ENCODE measurements at regions not wholly inside any gene's neighbourhood (a gene's known extent, or its start where the extent isn't known, plus 50 kb on each side); places are given as distances from the start of the nearest gene placed in this dataset.

GRCh38 chr3:44026220-44026865 lies 215.3 kb upstream of the TOPAZ1 start:
- in situ Hi-C loops (cut with MboI; ENCODE audit: low sequenced_read_pairs, unreplicated experiment), result no loop called here
- no peak for DNase-seq (ENCODE audit: low spot score)
- no peak for TF ChIP-seq CTCF (IDR thresholded peaks at IDR 0.05; ENCODE audit: borderline replicate concordance, control extremely low read depth, extremely low read depth, insufficient read depth, missing control alignments)

- no peak for DNase-seq (ENCODE audit: low spot score)
- in situ Hi-C loops (cut with MboI; ENCODE audit: low sequenced_read_pairs, unreplicated experiment), result no loop called here
- no peak for TF ChIP-seq CTCF (IDR thresholded peaks at IDR 0.05; ENCODE audit: borderline replicate concordance, control extremely low read depth, extremely low read depth, insufficient read depth, missing control alignments)
Measured at GRCh38 chr3:44029100-44029499, 212.6 kb upstream of the TOPAZ1 start.

GRCh38 chr3:44030285-44030684 lies 211.4 kb upstream of the TOPAZ1 start:
- in situ Hi-C loops (cut with MboI; ENCODE audit: low sequenced_read_pairs, unreplicated experiment), result no loop called here
- TF ChIP-seq CTCF (IDR thresholded peaks at IDR 0.05; ENCODE audit: borderline replicate concordance, control extremely low read depth, extremely low read depth, insufficient read depth, missing control alignments), result no peak
- no peak for DNase-seq (ENCODE audit: low spot score)

- no peak for TF ChIP-seq CTCF (IDR thresholded peaks at IDR 0.05; ENCODE audit: borderline replicate concordance, control extremely low read depth, extremely low read depth, insufficient read depth, missing control alignments)
- in situ Hi-C loops (cut with MboI; ENCODE audit: low sequenced_read_pairs, unreplicated experiment), result no loop called here
- DNase-seq (ENCODE audit: low spot score), result no peak
Measured at GRCh38 chr3:44030687-44031305, 210.9 kb upstream of the TOPAZ1 start.

GRCh38 chr3:44031387-44032380 lies 210.0 kb upstream of the TOPAZ1 start:
- peak; percentile 50 for DNase-seq (ENCODE audit: low spot score)
- in situ Hi-C loops (cut with MboI; ENCODE audit: low sequenced_read_pairs, unreplicated experiment), result no loop called here
- TF ChIP-seq CTCF (IDR thresholded peaks at IDR 0.05; ENCODE audit: borderline replicate concordance, control extremely low read depth, extremely low read depth, insufficient read depth, missing control alignments), result no peak

GRCh38 chr3:44032487-44032886 lies 209.2 kb upstream of the TOPAZ1 start:
- TF ChIP-seq CTCF (IDR thresholded peaks at IDR 0.05; ENCODE audit: borderline replicate concordance, control extremely low read depth, extremely low read depth, insufficient read depth, missing control alignments), result no peak
- no peak for DNase-seq (ENCODE audit: low spot score)
- in situ Hi-C loops (cut with MboI; ENCODE audit: low sequenced_read_pairs, unreplicated experiment), result no loop called here
